ENCODE measurements at regions not wholly inside any gene's neighbourhood (a gene's known extent, or its start where the extent isn't known, plus 50 kb on each side); places are given as distances from the start of the nearest gene placed in this dataset.

DNA sequence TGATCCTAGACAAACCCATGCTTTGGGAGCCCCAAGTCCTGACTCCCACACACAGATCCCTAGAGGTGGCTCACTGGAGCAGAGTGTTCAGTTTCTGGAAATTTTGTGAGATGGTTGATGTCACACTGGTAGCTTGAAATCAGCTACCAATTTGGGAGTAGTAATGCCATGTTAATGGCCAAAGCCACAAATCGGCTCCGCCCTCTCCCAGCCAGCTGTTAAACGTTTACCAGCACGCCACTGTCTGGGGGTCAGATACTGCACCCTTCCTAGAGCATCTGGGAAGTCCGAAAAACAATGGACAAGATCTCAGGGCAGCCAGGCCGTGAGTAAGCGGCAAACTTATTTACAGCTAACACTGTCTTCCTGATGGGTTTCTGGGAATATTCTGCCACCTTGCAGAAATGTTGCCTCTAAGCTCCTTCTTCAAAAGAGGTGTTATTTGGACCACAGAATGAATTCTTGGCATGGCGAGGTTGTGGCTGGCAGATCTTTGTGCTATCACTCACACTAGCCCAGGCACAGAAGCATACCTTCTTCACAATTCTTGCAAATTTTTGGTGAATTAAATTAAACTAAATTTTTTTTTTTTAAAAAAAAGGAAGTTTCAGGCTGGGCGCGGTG lies 60.2 kb upstream of the FZD7 start:
- H3K36me3 ChIP-seq: no peaks in the 10 kb centered on the region
- no peaks in the 10 kb centered on the region for H3K9me3 ChIP-seq
- TF ChIP-seq, protein P1, sequence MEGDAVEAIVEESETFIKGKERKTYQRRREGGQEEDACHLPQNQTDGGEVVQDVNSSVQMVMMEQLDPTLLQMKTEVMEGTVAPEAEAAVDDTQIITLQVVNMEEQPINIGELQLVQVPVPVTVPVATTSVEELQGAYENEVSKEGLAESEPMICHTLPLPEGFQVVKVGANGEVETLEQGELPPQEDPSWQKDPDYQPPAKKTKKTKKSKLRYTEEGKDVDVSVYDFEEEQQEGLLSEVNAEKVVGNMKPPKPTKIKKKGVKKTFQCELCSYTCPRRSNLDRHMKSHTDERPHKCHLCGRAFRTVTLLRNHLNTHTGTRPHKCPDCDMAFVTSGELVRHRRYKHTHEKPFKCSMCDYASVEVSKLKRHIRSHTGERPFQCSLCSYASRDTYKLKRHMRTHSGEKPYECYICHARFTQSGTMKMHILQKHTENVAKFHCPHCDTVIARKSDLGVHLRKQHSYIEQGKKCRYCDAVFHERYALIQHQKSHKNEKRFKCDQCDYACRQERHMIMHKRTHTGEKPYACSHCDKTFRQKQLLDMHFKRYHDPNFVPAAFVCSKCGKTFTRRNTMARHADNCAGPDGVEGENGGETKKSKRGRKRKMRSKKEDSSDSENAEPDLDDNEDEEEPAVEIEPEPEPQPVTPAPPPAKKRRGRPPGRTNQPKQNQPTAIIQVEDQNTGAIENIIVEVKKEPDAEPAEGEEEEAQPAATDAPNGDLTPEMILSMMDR (IDR thresholded peaks at IDR 0.05): no peak
- no peak for TF ChIP-seq POLR2A (IDR thresholded peaks at IDR 0.05)
- H3K27me3 ChIP-seq: no peaks in the 10 kb centered on the region
- no peak for DNase-seq
- peaks cover 0 to 32% (median 1%) of the 10 kb centered on the region in 4 donors for H3K4me1 ChIP-seq
- no peak overlapping the region for H3K4me3 ChIP-seq
- H3K27ac ChIP-seq: no peak overlapping the region

DNA sequence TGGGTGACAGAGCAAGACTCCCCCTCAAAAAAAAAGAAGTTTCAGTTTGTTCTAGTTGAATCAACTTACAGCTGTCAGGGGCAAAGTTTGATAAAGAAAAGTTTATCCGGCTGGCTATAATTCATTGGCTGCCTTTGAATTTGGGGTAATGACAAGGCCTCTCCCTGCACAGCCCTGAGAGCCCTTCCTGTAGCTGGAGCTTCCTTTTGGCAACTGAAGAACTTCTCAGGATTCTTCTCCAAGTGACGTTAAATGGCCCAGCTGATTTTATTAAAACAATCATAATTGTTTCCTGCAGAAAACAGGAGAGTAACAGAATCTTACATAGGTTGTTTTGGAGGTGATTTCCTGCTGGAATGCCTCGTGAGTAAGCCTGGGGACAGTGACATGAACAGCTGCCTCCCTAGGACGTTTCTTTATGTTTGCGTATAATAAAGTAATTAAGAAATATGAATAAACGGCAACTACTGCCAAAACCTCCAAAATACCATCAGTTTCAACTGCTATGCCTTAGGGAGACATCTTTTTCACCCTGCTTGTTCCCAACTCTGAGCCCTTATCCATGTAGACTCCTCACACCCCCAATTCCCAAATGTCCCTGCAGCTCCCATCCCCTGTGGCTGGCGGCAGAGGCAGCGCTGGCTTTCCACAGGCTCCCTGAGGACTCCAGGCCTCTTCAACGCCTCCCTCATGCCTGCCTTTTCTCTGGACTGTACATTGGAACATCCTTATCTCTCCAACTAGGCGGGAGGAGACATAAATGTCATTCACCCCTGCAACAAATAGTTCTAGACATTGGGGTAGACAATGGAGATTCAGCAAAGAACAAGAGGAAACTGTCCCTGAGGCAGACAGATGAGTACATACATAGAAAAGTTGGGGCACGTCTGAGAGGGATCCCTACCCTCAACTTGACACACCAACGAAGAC lies 59.2 kb upstream of the FZD7 start:
- no peak overlapping the region for H3K4me3 ChIP-seq
- no peak for DNase-seq
- no peaks in the 10 kb centered on the region for H3K36me3 ChIP-seq
- no peaks in the 10 kb centered on the region for H3K9me3 ChIP-seq
- peaks cover 0 to 32% (median 1%) of the 10 kb centered on the region in 4 donors for H3K4me1 ChIP-seq
- no peak for TF ChIP-seq POLR2A (IDR thresholded peaks at IDR 0.05)
- TF ChIP-seq, protein P1 (IDR thresholded peaks at IDR 0.05): no peak
- no peaks in the 10 kb centered on the region for H3K27me3 ChIP-seq
- no peak overlapping the region for H3K27ac ChIP-seq

DNA sequence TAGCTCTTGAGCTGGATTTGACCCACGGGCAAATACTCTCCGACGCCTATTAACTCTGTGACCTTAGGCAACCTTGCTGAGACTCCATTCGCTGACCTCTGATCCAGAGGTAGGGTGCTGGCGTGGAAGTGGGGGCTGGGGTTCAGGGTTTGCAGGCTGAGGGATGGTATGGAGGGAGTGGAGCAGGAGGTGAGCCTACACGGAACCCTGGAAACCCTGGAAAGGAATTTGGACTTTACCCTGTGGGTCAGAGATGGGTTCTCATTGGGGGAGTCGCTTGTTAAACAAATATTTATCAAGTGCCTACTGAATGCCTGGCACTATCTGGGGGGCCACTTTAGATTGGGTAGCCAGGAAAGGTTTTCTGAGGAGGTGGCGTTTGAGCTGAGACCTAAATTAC lies 58.2 kb upstream of the FZD7 start:
- Histone ChIP-seq H3K9me3 (no peaks in the 10 kb centered on the region), H3K4me3 (no peak overlapping the region), H3K36me3 (no peaks in the 10 kb centered on the region), H3K27me3 (no peaks in the 10 kb centered on the region), H3K4me1 (peaks cover 0 to 32% (median 1%) of the 10 kb centered on the region in 4 donors), H3K27ac (no peak overlapping the region)
- no peak for TF ChIP-seq POLR2A (IDR thresholded peaks at IDR 0.05)
- TF ChIP-seq, protein P1 (IDR thresholded peaks at IDR 0.05): no peak
- DNase-seq: peak in 1 of 3 donors; percentile 60

DNA sequence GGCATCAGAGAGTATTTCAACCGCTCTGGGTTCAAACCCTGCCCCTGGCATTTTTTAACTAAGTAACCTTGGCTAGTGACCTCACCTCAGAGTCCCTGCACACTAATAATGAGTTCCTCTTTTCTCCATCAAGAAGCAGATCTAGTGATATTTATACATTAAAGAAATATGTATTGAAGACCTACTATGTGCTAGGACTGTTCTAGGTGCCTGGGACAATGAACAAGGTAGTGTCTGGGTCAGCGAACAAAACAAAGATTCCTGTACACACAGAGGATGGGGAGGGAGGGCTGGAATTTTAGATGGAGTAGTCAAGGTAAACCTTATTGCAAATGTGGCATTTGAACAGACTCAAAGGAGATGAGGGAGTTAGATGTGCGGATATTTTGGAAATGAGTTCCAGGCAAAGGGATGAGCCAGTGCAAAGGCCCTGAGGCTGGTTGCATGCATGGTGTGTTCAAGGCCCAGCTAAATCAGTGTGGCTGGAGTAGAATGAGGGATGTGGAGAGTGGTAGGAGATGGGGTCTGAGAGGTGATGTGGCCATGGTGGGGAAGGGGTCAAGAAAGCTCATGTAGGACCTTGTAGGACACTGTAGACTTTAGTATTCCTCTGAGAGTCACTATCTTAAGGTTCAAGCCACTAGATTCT lies 57.6 kb upstream of the FZD7 start:
- Histone ChIP-seq H3K27me3 (no peaks in the 10 kb centered on the region), H3K4me1 (peaks cover 0 to 32% (median 1%) of the 10 kb centered on the region in 4 donors), H3K27ac (no peak overlapping the region), H3K9me3 (no peaks in the 10 kb centered on the region), H3K36me3 (no peaks in the 10 kb centered on the region), H3K4me3 (no peak overlapping the region)
- no peak for DNase-seq
- TF ChIP-seq, protein P1 (IDR thresholded peaks at IDR 0.05): no peak
- TF ChIP-seq POLR2A (IDR thresholded peaks at IDR 0.05): no peak

DNA sequence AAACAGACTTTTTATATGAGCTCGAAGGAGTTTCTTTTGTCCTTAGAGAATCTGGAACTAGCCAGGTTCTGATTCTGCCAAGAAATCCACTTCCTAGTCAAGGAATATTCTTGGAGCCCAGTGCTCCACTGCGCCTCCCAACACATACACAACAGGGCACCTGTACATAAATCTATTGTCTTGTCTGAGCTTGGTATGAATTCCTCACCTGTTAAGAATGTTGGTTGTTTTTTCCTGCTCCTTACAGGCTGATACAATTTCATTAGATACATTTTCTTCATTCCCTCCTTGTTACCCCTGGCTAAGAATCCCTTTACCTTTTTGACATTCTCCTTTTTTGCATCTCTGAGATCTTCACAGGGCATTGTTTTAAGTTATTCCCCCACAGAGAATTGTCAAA lies 56.0 kb upstream of the FZD7 start:
- TF ChIP-seq, protein P1 (IDR thresholded peaks at IDR 0.05): no peak
- TF ChIP-seq POLR2A (IDR thresholded peaks at IDR 0.05): no peak
- Histone ChIP-seq H3K27me3 (no peaks in the 10 kb centered on the region), H3K9me3 (no peaks in the 10 kb centered on the region), H3K4me1 (peaks cover 0 to 30% (median 1%) of the 10 kb centered on the region in 4 donors), H3K36me3 (no peaks in the 10 kb centered on the region), H3K27ac (no peak overlapping the region), H3K4me3 (no peak overlapping the region)
- DNase-seq: no peak

Data from Peyer's patch (tissue), 4 donors.